A549 (cell line): ENCODE measurements at regions not wholly inside any gene's neighbourhood (a gene's known extent, or its start where the extent isn't known, plus 50 kb on each side); places are given as distances from the start of the nearest gene placed in this dataset.

Experiments used
- CBX8 ChIP-seq: fragments of 200-600 bp; sonication (generic); IDR thresholded peaks from 2 replicates; pipeline ENCODE4 v1.6.1; 2016
- EP300 ChIP-seq, 2 experiments: fragments of >200 bp; sonication (Bioruptor Twin); formaldehyde crosslinking; IDR thresholded peaks; 2 replicates in 1 of 2; 3 replicates in 1 of 2; pipeline ENCODE4 v1.6.1; 2016 to 2017
- FOXS1 ChIP-seq: fragments of 250-450 bp; sonication (Bioruptor Pico); IDR thresholded peaks from 2 replicates; pipeline ENCODE4 v1.5.0; 2020; ENCODE audit warnings: mild to moderate bottlenecking, moderate library complexity
- NR3C1 ChIP-seq: fragments of >200 bp; sonication (Bioruptor Twin); formaldehyde crosslinking; IDR thresholded peaks from 3 replicates; pipeline ENCODE4 v1.6.1; 2017
- SMC3 ChIP-seq: fragments of >200 bp; sonication (Bioruptor Twin); formaldehyde crosslinking; IDR thresholded peaks from 3 replicates; pipeline ENCODE4 v1.6.1; 2018; ENCODE audit warnings: inconsistent platforms
- TF ChIP-seq, protein P1 (sequence below): fragments of >200 bp; sonication (Bioruptor Twin); formaldehyde crosslinking; IDR thresholded peaks from 3 replicates; pipeline ENCODE4 v1.5.1; 2016

DNA sequence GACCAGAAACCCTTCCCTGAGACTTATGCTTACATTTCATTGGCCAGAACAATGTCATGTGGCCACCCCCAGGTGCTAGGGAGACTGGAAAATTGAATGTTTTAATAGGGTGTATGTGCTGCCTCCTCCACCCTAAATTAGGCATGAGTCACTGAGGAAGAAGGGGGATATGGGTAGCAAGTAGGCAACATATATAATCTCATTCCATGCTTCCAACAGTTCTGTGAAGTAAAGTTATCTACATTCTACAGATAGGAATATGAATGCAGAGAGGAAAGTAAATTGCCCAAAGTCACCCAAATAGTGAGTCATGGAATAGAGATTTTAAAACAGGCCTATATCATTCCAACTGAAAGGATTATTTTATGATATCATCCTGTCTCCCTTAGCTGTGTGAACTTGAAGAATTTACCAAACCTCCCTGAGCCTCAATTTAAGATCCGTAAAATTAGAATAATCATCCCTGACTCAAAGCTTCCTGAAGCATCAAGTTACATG lies 168.6 kb upstream of the FGGY start:
- TF ChIP-seq EP300 (IDR thresholded peaks at IDR 0.05) (no peak), SMC3 (no peak), CBX8 (no peak), FOXS1 (CRISPR knock-in tag) (no peak), NR3C1 (no peak)
- TF ChIP-seq, protein P1, sequence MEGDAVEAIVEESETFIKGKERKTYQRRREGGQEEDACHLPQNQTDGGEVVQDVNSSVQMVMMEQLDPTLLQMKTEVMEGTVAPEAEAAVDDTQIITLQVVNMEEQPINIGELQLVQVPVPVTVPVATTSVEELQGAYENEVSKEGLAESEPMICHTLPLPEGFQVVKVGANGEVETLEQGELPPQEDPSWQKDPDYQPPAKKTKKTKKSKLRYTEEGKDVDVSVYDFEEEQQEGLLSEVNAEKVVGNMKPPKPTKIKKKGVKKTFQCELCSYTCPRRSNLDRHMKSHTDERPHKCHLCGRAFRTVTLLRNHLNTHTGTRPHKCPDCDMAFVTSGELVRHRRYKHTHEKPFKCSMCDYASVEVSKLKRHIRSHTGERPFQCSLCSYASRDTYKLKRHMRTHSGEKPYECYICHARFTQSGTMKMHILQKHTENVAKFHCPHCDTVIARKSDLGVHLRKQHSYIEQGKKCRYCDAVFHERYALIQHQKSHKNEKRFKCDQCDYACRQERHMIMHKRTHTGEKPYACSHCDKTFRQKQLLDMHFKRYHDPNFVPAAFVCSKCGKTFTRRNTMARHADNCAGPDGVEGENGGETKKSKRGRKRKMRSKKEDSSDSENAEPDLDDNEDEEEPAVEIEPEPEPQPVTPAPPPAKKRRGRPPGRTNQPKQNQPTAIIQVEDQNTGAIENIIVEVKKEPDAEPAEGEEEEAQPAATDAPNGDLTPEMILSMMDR = no peak
